Trophoblast cell (in vitro differentiated cells and primary cell): ENCODE measurements at regions not wholly inside any gene's neighbourhood (a gene's known extent, or its start where the extent isn't known, plus 50 kb on each side); places are given as distances from the start of the nearest gene placed in this dataset.

Experiments
- DNase-seq, 2 donors: peaks; one replicate each; pipeline ENCODE4 v3.0.0-alpha.2; 2016
- H2AFZ ChIP-seq: 2 replicates; pipeline ENCODE4 v1.6.1; 2013; ENCODE audit warnings: low read length, moderate library complexity, mild to moderate bottlenecking; ENCODE audit not compliant: insufficient read depth, poor library complexity
- H2AK5ac ChIP-seq: 2 replicates; pipeline ENCODE4 v1.6.1; 2013; ENCODE audit warnings: mild to moderate bottlenecking, low read length
- H2BK120ac ChIP-seq: 2 replicates; pipeline ENCODE4 v1.6.1; 2013; ENCODE audit warnings: low read length, mild to moderate bottlenecking, moderate library complexity; ENCODE audit not compliant: insufficient read depth, poor library complexity
- H2BK12ac ChIP-seq: 2 replicates; pipeline ENCODE4 v1.6.1; 2013; ENCODE audit warnings: mild to moderate bottlenecking, low read length, moderate library complexity
- H2BK5ac ChIP-seq: 2 replicates; pipeline ENCODE4 v1.6.1; 2013; ENCODE audit warnings: low read length, low read depth, moderate library complexity, mild to moderate bottlenecking; ENCODE audit not compliant: poor library complexity
- H3K14ac ChIP-seq: 2 replicates; pipeline ENCODE4 v1.6.1; 2013; ENCODE audit warnings: mild to moderate bottlenecking, low read length
- H3K18ac ChIP-seq: 2 replicates; pipeline ENCODE4 v1.6.1; 2013; ENCODE audit warnings: mild to moderate bottlenecking, low read length
- H3K23ac ChIP-seq: 2 replicates; pipeline ENCODE4 v1.6.1; 2013; ENCODE audit warnings: low read length
- H3K27ac ChIP-seq: 2 replicates; pipeline ENCODE4 v1.5.1; 2013; ENCODE audit warnings: low read depth, mild to moderate bottlenecking, inconsistent platforms, low read length, moderate library complexity
- H3K27me3 ChIP-seq: 2 replicates; pipeline ENCODE4 v1.6.1; 2013; ENCODE audit warnings: inconsistent platforms, mild to moderate bottlenecking, low read length, moderate library complexity; ENCODE audit not compliant: insufficient read depth
- H3K36me3 ChIP-seq, 2 experiments: 1 replicate in 1 of 2; 2 replicates in 1 of 2; pipeline ENCODE4 v1.6.1; 2013; ENCODE audit warnings: low read length in 2 of 2, mild to moderate bottlenecking in 2 of 2, moderate library complexity in 1 of 2; ENCODE audit not compliant: insufficient read depth in 2 of 2, control insufficient read depth in 1 of 2
- H3K4ac ChIP-seq: 2 replicates; pipeline ENCODE4 v1.6.1; 2013; ENCODE audit warnings: low read depth, mild to moderate bottlenecking, low read length, moderate library complexity
- H3K4me1 ChIP-seq, 2 experiments: 1 replicate in 1 of 2; 2 replicates in 1 of 2; pipeline ENCODE4 v1.6.1; 2013; ENCODE audit warnings: low read length in 2 of 2, mild to moderate bottlenecking in 2 of 2, moderate library complexity in 1 of 2; ENCODE audit not compliant: insufficient read depth in 2 of 2, control insufficient read depth in 1 of 2
- H3K4me2 ChIP-seq: 2 replicates; pipeline ENCODE4 v1.6.1; 2013; ENCODE audit warnings: inconsistent platforms, mild to moderate bottlenecking, low read length, moderate library complexity
- H3K4me3 ChIP-seq: 2 replicates; pipeline ENCODE4 v1.5.1; 2013; ENCODE audit warnings: mild to moderate bottlenecking, low read depth, low read length, inconsistent platforms
- H3K79me1 ChIP-seq: one replicate; pipeline ENCODE4 v1.6.1; 2013; ENCODE audit warnings: low read length
- H3K79me2 ChIP-seq: 2 replicates; pipeline ENCODE4 v1.6.1; 2013; ENCODE audit warnings: low read length, mild to moderate bottlenecking; ENCODE audit not compliant: control insufficient read depth, insufficient read depth, poor library complexity
- H3K9ac ChIP-seq: 2 replicates; pipeline ENCODE4 v1.6.1; 2013; ENCODE audit warnings: mild to moderate bottlenecking, low read length
- H3K9me3 ChIP-seq: 2 replicates; pipeline ENCODE4 v1.6.1; 2013; ENCODE audit warnings: low read depth, mild to moderate bottlenecking, control low read depth, inconsistent platforms, low read length; ENCODE audit not compliant: insufficient read depth
- H4K12ac ChIP-seq: 2 replicates; pipeline ENCODE4 v1.6.1; 2013; ENCODE audit warnings: low read depth, mild to moderate bottlenecking, low read length, moderate library complexity
- H4K8ac ChIP-seq: 2 replicates; pipeline ENCODE4 v1.6.1; 2013; ENCODE audit warnings: low read depth, mild to moderate bottlenecking, low read length, moderate library complexity
- H4K91ac ChIP-seq: one replicate; pipeline ENCODE4 v1.6.1; 2013; ENCODE audit warnings: low read depth, mild to moderate bottlenecking, low read length, moderate library complexity
- WGBS: extraction: QIAGEN DNeasy Blood & Tissue Kit; methylation state at CpG from one replicate; pipeline ENCODE4 v1.1.7; 2013; ENCODE audit warnings: missing lambda C conversion rate; ENCODE audit not compliant: insufficient read length, insufficient coverage; ENCODE audit errors: extremely low coverage; 5-methylcytosine and 5-hydroxymethylcytosine counted together

- Histone ChIP-seq H3K4me1 (peaks cover 2 to 5% of the 10 kb centered on the region in 2 experiments), H3K27ac (no peak overlapping the region), H3K14ac (no peak overlapping the region), H3K79me2 (no peaks in the 10 kb centered on the region), H3K23ac (no peak overlapping the region), H4K8ac (no peak overlapping the region), H4K91ac (peak overlapping the region; percentile 65), H3K9me3 (no peaks in the 10 kb centered on the region), H4K12ac (no peak overlapping the region), H3K18ac (no peak overlapping the region), H2AK5ac (no peak overlapping the region), H3K4me2 (no peak overlapping the region), H3K9ac (no peak overlapping the region), H3K27me3 (no peaks in the 10 kb centered on the region), H2BK120ac (no peak overlapping the region), H3K4ac (no peak overlapping the region), H3K79me1 (peaks cover 3% of the 10 kb centered on the region), H3K4me3 (no peak overlapping the region), H2BK12ac (peak overlapping the region; percentile 67), H3K36me3 (no peaks in the 10 kb centered on the region), H2BK5ac (peak overlapping the region; percentile 53), H2AFZ (no peak overlapping the region)
- no CpG with 5 or more reads among the region's 4 CpGs for WGBS
- no peak for DNase-seq
Observed at GRCh38 chr13:50670847-50671496, 172.5 kb downstream of the DLEU7 start.

DNA sequence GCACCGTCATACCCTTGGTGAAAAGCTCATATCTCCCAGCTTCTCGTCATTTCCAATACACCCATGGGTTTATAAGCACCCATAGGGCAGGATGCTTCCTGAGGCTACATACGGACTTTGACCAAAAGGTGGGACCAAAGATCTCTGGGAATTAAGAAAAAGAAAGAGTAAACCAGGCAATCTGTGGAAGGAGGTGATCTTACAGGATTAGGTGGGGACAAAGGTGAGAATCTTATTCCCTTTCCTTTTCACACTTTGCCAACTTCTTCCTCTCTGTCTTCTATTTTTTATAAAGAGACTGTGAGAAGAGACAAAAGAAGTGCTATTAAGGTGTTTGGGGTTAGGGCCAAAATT, 172.0 kb downstream of the DLEU7 start:
- no peak overlapping the region for H4K12ac ChIP-seq
- no CpG with 5 or more reads among the region's 3 CpGs for WGBS
- H2BK120ac ChIP-seq: no peak overlapping the region
- peak overlapping the region; percentile 67 for H2BK12ac ChIP-seq
- H4K91ac ChIP-seq: peak overlapping the region; percentile 65
- H2BK5ac ChIP-seq: peak overlapping the region; percentile 53
- no peak overlapping the region for H4K8ac ChIP-seq
- no peak overlapping the region for H3K9ac ChIP-seq
- no peak overlapping the region for H3K4me2 ChIP-seq
- no peak overlapping the region for H3K27ac ChIP-seq
- H2AK5ac ChIP-seq: no peak overlapping the region
- H3K9me3 ChIP-seq: no peaks in the 10 kb centered on the region
- no peak for DNase-seq
- H2AFZ ChIP-seq: no peak overlapping the region
- no peaks in the 10 kb centered on the region for H3K36me3 ChIP-seq
- H3K18ac ChIP-seq: no peak overlapping the region
- no peak overlapping the region for H3K23ac ChIP-seq
- no peak overlapping the region for H3K4me3 ChIP-seq
- no peak overlapping the region for H3K14ac ChIP-seq
- peaks cover 3% of the 10 kb centered on the region for H3K79me1 ChIP-seq
- H3K4ac ChIP-seq: no peak overlapping the region
- H3K27me3 ChIP-seq: no peaks in the 10 kb centered on the region
- no peaks in the 10 kb centered on the region for H3K79me2 ChIP-seq
- peaks cover 2 to 6% of the 10 kb centered on the region in 2 experiments for H3K4me1 ChIP-seq

DNA sequence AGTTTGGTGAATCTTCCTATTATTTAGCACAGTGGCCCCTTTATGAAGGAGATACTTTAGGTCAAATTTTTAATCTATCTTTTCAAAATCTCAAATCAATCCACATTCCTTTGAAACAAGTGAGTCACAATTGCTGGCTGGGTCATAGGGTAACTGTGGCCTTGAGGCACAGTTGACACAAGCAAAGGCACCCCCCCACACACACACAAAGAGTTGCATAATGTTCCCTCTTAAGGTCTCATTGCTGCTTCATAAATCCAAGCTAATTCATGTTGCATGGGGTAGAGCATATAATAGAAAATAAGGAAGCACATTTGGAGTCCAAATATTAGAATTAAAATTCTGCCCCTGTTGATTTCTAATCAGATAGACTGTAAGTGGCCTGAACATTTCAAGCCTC, 171.5 kb downstream of the DLEU7 start:
- no peak overlapping the region for H3K23ac ChIP-seq
- H3K79me1 ChIP-seq: peaks cover 3% of the 10 kb centered on the region
- H2BK5ac ChIP-seq: no peak overlapping the region
- H3K36me3 ChIP-seq: no peaks in the 10 kb centered on the region
- peaks cover 2 to 7% of the 10 kb centered on the region in 2 experiments for H3K4me1 ChIP-seq
- no peaks in the 10 kb centered on the region for H3K79me2 ChIP-seq
- peak; percentile 13 to 51 for DNase-seq
- no peak overlapping the region for H4K91ac ChIP-seq
- H3K27me3 ChIP-seq: no peaks in the 10 kb centered on the region
- H3K14ac ChIP-seq: no peak overlapping the region
- no peak overlapping the region for H4K8ac ChIP-seq
- no peak overlapping the region for H3K18ac ChIP-seq
- no peak overlapping the region for H2AK5ac ChIP-seq
- H3K27ac ChIP-seq: no peak overlapping the region
- H3K9me3 ChIP-seq: no peaks in the 10 kb centered on the region
- no peak overlapping the region for H2BK120ac ChIP-seq
- H2AFZ ChIP-seq: no peak overlapping the region
- no peak overlapping the region for H3K9ac ChIP-seq
- H4K12ac ChIP-seq: no peak overlapping the region
- H3K4ac ChIP-seq: no peak overlapping the region
- H2BK12ac ChIP-seq: no peak overlapping the region
- H3K4me3 ChIP-seq: no peak overlapping the region
- H3K4me2 ChIP-seq: no peak overlapping the region

DNA sequence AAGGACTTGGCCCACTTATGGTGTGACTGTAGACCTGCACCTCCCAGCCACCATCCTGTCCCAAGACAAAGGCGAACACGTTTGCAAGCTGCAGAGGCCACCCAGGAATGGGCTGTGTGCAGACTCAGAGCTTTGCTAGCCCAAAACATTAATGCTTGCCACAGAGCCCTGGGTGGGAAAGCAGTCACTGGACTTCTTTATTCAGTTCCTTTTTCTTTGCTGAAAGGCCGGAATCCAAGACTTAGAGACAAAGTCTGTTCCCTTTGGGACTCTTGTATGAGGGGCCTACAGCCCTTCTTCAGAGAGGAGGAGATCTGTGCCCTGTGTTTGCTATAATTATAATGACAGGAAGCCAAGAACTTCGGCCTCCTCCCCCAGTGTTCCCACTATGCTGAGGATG, 167.8 kb downstream of the DLEU7 start:
- no peak overlapping the region for H4K12ac ChIP-seq
- H3K9me3 ChIP-seq: no peaks in the 10 kb centered on the region
- peaks cover 6% of the 10 kb centered on the region for H3K79me1 ChIP-seq
- DNase-seq: no peak
- peak overlapping the region; percentile 38 for H2BK12ac ChIP-seq
- H4K91ac ChIP-seq: peak overlapping the region; percentile 48
- H3K18ac ChIP-seq: no peak overlapping the region
- no peak overlapping the region for H2AFZ ChIP-seq
- H2BK5ac ChIP-seq: no peak overlapping the region
- H2BK120ac ChIP-seq: no peak overlapping the region
- H3K14ac ChIP-seq: no peak overlapping the region
- WGBS: no CpG with 5 or more reads among the region's 4 CpGs
- no peak overlapping the region for H3K27ac ChIP-seq
- H3K9ac ChIP-seq: no peak overlapping the region
- no peaks in the 10 kb centered on the region for H3K27me3 ChIP-seq
- H3K23ac ChIP-seq: no peak overlapping the region
- no peaks in the 10 kb centered on the region for H3K36me3 ChIP-seq
- H3K4me2 ChIP-seq: no peak overlapping the region
- H4K8ac ChIP-seq: no peak overlapping the region
- no peaks in the 10 kb centered on the region for H3K79me2 ChIP-seq
- H3K4ac ChIP-seq: no peak overlapping the region
- peaks cover 8 to 10% of the 10 kb centered on the region in 2 experiments for H3K4me1 ChIP-seq
- H2AK5ac ChIP-seq: peak overlapping the region; percentile 87
- H3K4me3 ChIP-seq: no peak overlapping the region
